ENCODE measurements at regions not wholly inside any gene's neighbourhood (a gene's known extent, or its start where the extent isn't known, plus 50 kb on each side); places are given as distances from the start of the nearest gene placed in this dataset.

DNA sequence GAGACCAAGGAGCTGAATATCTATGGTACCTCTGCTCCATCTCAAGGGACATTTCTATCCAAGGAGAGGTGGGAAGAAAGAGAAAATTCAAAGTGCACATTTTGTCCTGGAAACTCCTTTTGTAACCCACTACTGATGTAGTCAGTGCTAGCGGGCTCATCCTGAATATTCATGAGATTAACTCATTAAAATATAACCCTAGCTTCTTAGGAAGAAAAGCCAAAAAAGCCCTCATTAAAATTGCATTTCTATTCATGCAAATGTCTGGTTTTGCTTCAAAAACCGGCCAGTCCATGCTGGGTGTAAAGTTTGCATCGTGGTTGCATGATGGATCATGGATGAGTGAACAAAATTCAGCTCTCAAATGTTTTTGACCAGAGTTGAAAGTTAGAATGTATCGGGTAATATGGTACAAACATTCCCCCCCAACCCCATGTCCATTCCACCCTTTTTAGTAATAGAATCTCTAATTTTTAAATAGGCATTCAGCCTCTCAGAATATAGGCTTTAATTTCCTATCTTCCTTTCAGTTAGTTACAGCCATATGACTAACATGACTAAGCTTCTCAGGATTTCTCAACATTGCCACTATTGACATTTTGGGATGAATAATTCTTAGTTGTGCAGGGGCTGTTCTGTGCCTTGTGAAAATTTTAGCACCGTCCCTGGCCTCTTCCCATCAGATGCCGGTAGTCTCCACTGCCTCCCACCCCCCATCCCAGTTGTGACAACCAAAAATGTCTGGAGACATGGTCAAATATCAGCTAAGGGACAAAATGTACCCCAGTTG is 104.2 kb upstream of the RND3 start:
- Histone ChIP-seq H3K4me3 (ENCODE audit: insufficient read depth, low read depth, low read length) (no peak overlapping the region), H3K27ac (ENCODE audit: low read depth, low read length) (no peak overlapping the region), H3K9ac (ENCODE audit: low read length) (no peak overlapping the region), H3K9me3 (ENCODE audit: insufficient read depth, low read depth, low read length) (no peaks in the 10 kb centered on the region), H3K4me2 (ENCODE audit: low read length) (no peak overlapping the region), H3K36me3 (ENCODE audit: insufficient read depth, low read length) (no peaks in the 10 kb centered on the region), H3K79me2 (ENCODE audit: insufficient read depth, low read length) (no peaks in the 10 kb centered on the region), H3K4me1 (ENCODE audit: insufficient read depth, low read length) (peaks cover 22% of the 10 kb centered on the region), H2AFZ (ENCODE audit: low read depth, low read length) (no peak overlapping the region), H3K27me3 (ENCODE audit: insufficient read depth, low read length) (no peaks in the 10 kb centered on the region), H4K20me1 (ENCODE audit: insufficient read depth, low read length) (no peaks in the 10 kb centered on the region)
- Mint-ChIP-seq H3K36me3 (ENCODE audit: low read depth, unreplicated experiment) (peaks cover 2% of the 10 kb centered on the region), H3K27me3 (ENCODE audit: low read depth, unreplicated experiment) (no peaks in the 10 kb centered on the region), H3K9me3 (ENCODE audit: unreplicated experiment) (no peaks in the 10 kb centered on the region), H3K4me1 (ENCODE audit: low read depth, unreplicated experiment) (peaks cover 26% of the 10 kb centered on the region), H3K4me3 (ENCODE audit: unreplicated experiment) (no peak overlapping the region), H3K27ac (ENCODE audit: unreplicated experiment) (peak overlapping the region; percentile 77)
- FAIRE-seq, result peak; percentile 13
- peak; percentile 39 for DNase-seq (ENCODE audit: low read depth)
- TF ChIP-seq EZH2 (IDR thresholded peaks at IDR 0.05; ENCODE audit: insufficient read depth, low read length) (no peak), CTCF (IDR thresholded peaks at IDR 0.05; ENCODE audit: insufficient read depth, low read depth, low read length) (no peak)

DNA sequence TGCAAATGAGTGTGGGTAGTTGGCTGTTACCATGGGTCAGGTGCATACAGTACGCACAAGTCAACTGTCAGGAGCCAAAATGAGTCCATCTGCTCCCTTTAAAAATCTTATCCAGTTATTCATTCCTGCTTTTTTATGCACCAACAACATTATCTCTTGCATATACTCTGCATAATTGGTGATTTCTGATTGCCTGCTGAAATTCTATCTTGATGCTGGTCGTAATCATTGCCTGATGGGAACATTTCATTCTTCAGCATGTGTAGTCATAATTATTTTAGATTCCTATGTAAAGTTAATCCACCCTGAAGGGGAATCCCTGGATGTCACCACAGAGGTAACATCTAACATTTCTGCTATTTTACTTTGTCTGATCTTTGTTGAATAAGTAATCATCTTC is 102.2 kb upstream of the RND3 start:
- H3K9me3 Mint-ChIP-seq (ENCODE audit: unreplicated experiment), result no peaks in the 10 kb centered on the region
- Histone ChIP-seq H3K4me2 (ENCODE audit: low read length) (no peak overlapping the region), H3K9me3 (ENCODE audit: insufficient read depth, low read depth, low read length) (no peaks in the 10 kb centered on the region), H3K9ac (ENCODE audit: low read length) (no peak overlapping the region), H4K20me1 (ENCODE audit: insufficient read depth, low read length) (no peaks in the 10 kb centered on the region), H3K27ac (ENCODE audit: low read depth, low read length) (no peak overlapping the region), H3K79me2 (ENCODE audit: insufficient read depth, low read length) (no peaks in the 10 kb centered on the region), H3K4me3 (ENCODE audit: insufficient read depth, low read depth, low read length) (no peak overlapping the region), H3K4me1 (ENCODE audit: insufficient read depth, low read length) (peaks cover 26% of the 10 kb centered on the region), H3K27me3 (ENCODE audit: insufficient read depth, low read length) (no peaks in the 10 kb centered on the region), H2AFZ (ENCODE audit: low read depth, low read length) (no peak overlapping the region), H3K36me3 (ENCODE audit: insufficient read depth, low read length) (no peaks in the 10 kb centered on the region)
- no peak for DNase-seq (ENCODE audit: low read depth)
- H3K27me3 Mint-ChIP-seq (ENCODE audit: low read depth, unreplicated experiment), result no peaks in the 10 kb centered on the region
- no peak overlapping the region for H3K4me3 Mint-ChIP-seq (ENCODE audit: unreplicated experiment)
- H3K27ac Mint-ChIP-seq (ENCODE audit: unreplicated experiment), result no peak overlapping the region
- peaks cover 28% of the 10 kb centered on the region for H3K4me1 Mint-ChIP-seq (ENCODE audit: low read depth, unreplicated experiment)
- peaks cover 2% of the 10 kb centered on the region for H3K36me3 Mint-ChIP-seq (ENCODE audit: low read depth, unreplicated experiment)
- TF ChIP-seq EZH2 (IDR thresholded peaks at IDR 0.05; ENCODE audit: insufficient read depth, low read length), result no peak
- TF ChIP-seq CTCF (IDR thresholded peaks at IDR 0.05; ENCODE audit: insufficient read depth, low read depth, low read length), result no peak
- no peak for FAIRE-seq

- Mint-ChIP-seq H3K36me3 (ENCODE audit: low read depth, unreplicated experiment) (peaks cover 2% of the 10 kb centered on the region), H3K27me3 (ENCODE audit: low read depth, unreplicated experiment) (no peaks in the 10 kb centered on the region), H3K4me1 (ENCODE audit: low read depth, unreplicated experiment) (peaks cover 29% of the 10 kb centered on the region), H3K4me3 (ENCODE audit: unreplicated experiment) (no peak overlapping the region), H3K27ac (ENCODE audit: unreplicated experiment) (no peak overlapping the region), H3K9me3 (ENCODE audit: unreplicated experiment) (no peaks in the 10 kb centered on the region)
- Histone ChIP-seq H3K27ac (ENCODE audit: low read depth, low read length) (no peak overlapping the region), H4K20me1 (ENCODE audit: insufficient read depth, low read length) (no peaks in the 10 kb centered on the region), H3K79me2 (ENCODE audit: insufficient read depth, low read length) (no peaks in the 10 kb centered on the region), H3K4me2 (ENCODE audit: low read length) (no peak overlapping the region), H3K36me3 (ENCODE audit: insufficient read depth, low read length) (no peaks in the 10 kb centered on the region), H3K27me3 (ENCODE audit: insufficient read depth, low read length) (no peaks in the 10 kb centered on the region), H2AFZ (ENCODE audit: low read depth, low read length) (no peak overlapping the region), H3K9ac (ENCODE audit: low read length) (no peak overlapping the region), H3K4me3 (ENCODE audit: insufficient read depth, low read depth, low read length) (no peak overlapping the region), H3K9me3 (ENCODE audit: insufficient read depth, low read depth, low read length) (no peaks in the 10 kb centered on the region), H3K4me1 (ENCODE audit: insufficient read depth, low read length) (peaks cover 26% of the 10 kb centered on the region)
- no peak for FAIRE-seq
- DNase-seq (ENCODE audit: low read depth), result no peak
- TF ChIP-seq EZH2 (IDR thresholded peaks at IDR 0.05; ENCODE audit: insufficient read depth, low read length) (no peak), CTCF (IDR thresholded peaks at IDR 0.05; ENCODE audit: insufficient read depth, low read depth, low read length) (no peak)
Observed at GRCh38 chr2:150588506-150588870, 101.0 kb upstream of the RND3 start.

Data from astrocyte (in vitro differentiated cells and primary cell).